H1 (cell line): ENCODE measurements at regions not wholly inside any gene's neighbourhood (a gene's known extent, or its start where the extent isn't known, plus 50 kb on each side); places are given as distances from the start of the nearest gene placed in this dataset.
A peak's percentile ranks its signal among the peaks of the same experiment; 100 is the strongest.

Source experiments
- CTCF ChIA-PET: fragments of 300-600 bp; sonication (Branson Sonifier 250); formaldehyde crosslinking; loops from one replicate; lab custom pipeline; 2021; ENCODE audit not compliant: partially characterized antibody; lab: Charles Lee
- POLR2A ChIA-PET: fragments of 300-600 bp; sonication (Branson Sonifier 250); formaldehyde crosslinking; loops from one replicate; lab custom pipeline; 2021; ENCODE audit warnings: inconsistent platforms; ENCODE audit not compliant: partially characterized antibody; lab: Charles Lee
- DNase-seq, 2 experiments: peaks; one replicate each; pipeline versions ENCODE4 v3.0.0 to v3.0.0-alpha.2; 2010 to 2022; ENCODE audit warnings: low spot score in 2 of 2, low read depth in 1 of 2, mixed read lengths in 1 of 2
- FAIRE-seq: peaks from 2 replicates; lab custom pipeline; 2011; peaks lifted over from hg19 to GRCh38; lab: Jason Lieb, UNC
- H2AFZ ChIP-seq: 2 replicates; pipeline ENCODE4 v1.8.1; 2012; ENCODE audit warnings: low read length, inconsistent platforms
- H2AK5ac ChIP-seq: 2 replicates; pipeline ENCODE4 v1.6.1; 2013; ENCODE audit warnings: low read depth, low read length
- H2BK120ac ChIP-seq: replicated peaks from 2 replicates; pipeline ENCODE3; 2013; ENCODE audit warnings: low read depth, low read length, inconsistent platforms
- H2BK12ac ChIP-seq: 2 replicates; pipeline ENCODE4 v1.6.1; 2013; ENCODE audit warnings: low read depth, low read length
- H2BK15ac ChIP-seq: 2 replicates; pipeline ENCODE4 v1.6.1; 2013; ENCODE audit warnings: low read length
- H2BK20ac ChIP-seq: 2 replicates; pipeline ENCODE4 v1.6.1; 2013; ENCODE audit warnings: low read length
- H2BK5ac ChIP-seq: 2 replicates; pipeline ENCODE4 v1.6.1; 2013; ENCODE audit warnings: low read depth, low read length
- H3K14ac ChIP-seq: 2 replicates; pipeline ENCODE4 v1.6.1; 2013; ENCODE audit warnings: inconsistent platforms; ENCODE audit not compliant: insufficient read length
- H3K18ac ChIP-seq: 2 replicates; pipeline ENCODE4 v1.6.1; 2013; ENCODE audit warnings: low read length; ENCODE audit errors: extremely low read depth
- H3K23ac ChIP-seq: 2 replicates; pipeline ENCODE4 v1.6.1; 2013; ENCODE audit warnings: inconsistent platforms; ENCODE audit not compliant: insufficient read length
- H3K23me2 ChIP-seq: 2 replicates; pipeline ENCODE4 v1.6.1; 2013; ENCODE audit warnings: low read depth, low read length
- H3K27ac ChIP-seq: 2 replicates; pipeline ENCODE4 v1.6.1; 2011; ENCODE audit warnings: low read depth, low read length, inconsistent platforms
- H3K27me3 ChIP-seq, 4 experiments: replicated peaks in 1 of 4; 1 replicate in 1 of 4; 2 replicates in 3 of 4; pipeline versions ENCODE4 v1.6.1 to v1.8.1; 2011 to 2013; ENCODE audit warnings: low read length in 3 of 4, mild to moderate bottlenecking in 3 of 4, inconsistent platforms in 2 of 4, mixed read lengths in 2 of 4, moderate library complexity in 1 of 4; ENCODE audit not compliant: control insufficient read depth in 3 of 4, insufficient read depth in 3 of 4; ENCODE audit errors: extremely low read depth in 1 of 4
- H3K36me3 ChIP-seq, 4 experiments: 2 replicates each; pipeline versions ENCODE4 v1.6.1 to v1.8.1; 2011 to 2013; ENCODE audit warnings: mild to moderate bottlenecking in 4 of 4, low read length in 3 of 4, moderate library complexity in 2 of 4, control low read depth in 1 of 4, inconsistent platforms in 1 of 4; ENCODE audit not compliant: insufficient read depth in 4 of 4, control insufficient read depth in 2 of 4
- H3K4ac ChIP-seq: replicated peaks from 2 replicates; pipeline ENCODE3; 2013; ENCODE audit warnings: low read length, low read depth, mixed read lengths, inconsistent platforms; ENCODE audit not compliant: insufficient read length
- H3K4me1 ChIP-seq, 4 experiments: replicated peaks in 1 of 4; 1 replicate in 1 of 4; 2 replicates in 3 of 4; pipeline versions ENCODE4 v1.6.1 to v1.8.1; 2011 to 2013; ENCODE audit warnings: low read length in 3 of 4, inconsistent platforms in 2 of 4, mixed read lengths in 1 of 4; ENCODE audit not compliant: insufficient read depth in 4 of 4, control insufficient read depth in 3 of 4
- H3K4me2 ChIP-seq, 2 experiments: 2 replicates each; pipeline versions ENCODE4 v1.6.1 to v1.8.1; 2011 to 2013; ENCODE audit warnings: low read depth in 2 of 2, low read length in 2 of 2, control low read depth in 1 of 2, inconsistent platforms in 1 of 2, mild to moderate bottlenecking in 1 of 2; ENCODE audit not compliant: insufficient read depth in 1 of 2
- H3K4me3 ChIP-seq, 4 experiments: fragments of 200-600, 300-600 bp in 1 of 4; sonication (generic), shearing (Covaris generic), sonication (Bioruptor Twin) in 1 of 4; 2 replicates each; pipeline versions ENCODE4 v1.5.1 to v1.8.1; 2011 to 2016; ENCODE audit warnings: low read length in 4 of 4, low read depth in 3 of 4, control low read depth in 2 of 4, inconsistent platforms in 2 of 4, mild to moderate bottlenecking in 2 of 4, mixed read lengths in 1 of 4, moderate library complexity in 1 of 4; ENCODE audit not compliant: insufficient read depth in 2 of 4; ENCODE audit errors: extremely low read depth in 1 of 4
- H3K56ac ChIP-seq: replicated peaks from 2 replicates; pipeline ENCODE3; 2013; ENCODE audit warnings: low read depth, mild to moderate bottlenecking, mixed read lengths, low read length, inconsistent platforms; ENCODE audit not compliant: insufficient read length
- H3K79me1 ChIP-seq: 2 replicates; pipeline ENCODE4 v1.6.1; 2013; ENCODE audit warnings: low read depth, low read length, control low read depth
- H3K79me2 ChIP-seq, 2 experiments: 2 replicates each; pipeline versions ENCODE4 v1.6.1 to v1.8.1; 2012 to 2013; ENCODE audit warnings: low read length in 2 of 2, mild to moderate bottlenecking in 2 of 2, inconsistent platforms in 1 of 2; ENCODE audit not compliant: insufficient read depth in 2 of 2, control insufficient read depth in 1 of 2
- H3K9ac ChIP-seq, 4 experiments: replicated peaks in 1 of 4; 1 replicate in 1 of 4; 2 replicates in 3 of 4; pipeline versions ENCODE4 v1.6.1 to v1.8.1; 2011 to 2013; ENCODE audit warnings: low read depth in 3 of 4, low read length in 3 of 4, control low read depth in 2 of 4, mild to moderate bottlenecking in 2 of 4, moderate library complexity in 2 of 4, inconsistent platforms in 1 of 4; ENCODE audit errors: extremely low read depth in 1 of 4
- H3K9me3 ChIP-seq, 2 experiments: 2 replicates each; pipeline versions ENCODE4 v1.6.1 to v1.8.1; 2012 to 2013; ENCODE audit warnings: mild to moderate bottlenecking in 2 of 2, moderate library complexity in 2 of 2, control low read depth in 1 of 2, inconsistent platforms in 1 of 2, low read depth in 1 of 2, low read length in 1 of 2, mixed read lengths in 1 of 2; ENCODE audit not compliant: insufficient read depth in 2 of 2
- H4K20me1 ChIP-seq, 2 experiments: replicated peaks in 1 of 2; 2 replicates each; pipeline versions ENCODE3 to v1.8.1; 2011 to 2013; ENCODE audit warnings: inconsistent platforms in 2 of 2, low read length in 2 of 2, mild to moderate bottlenecking in 1 of 2; ENCODE audit not compliant: insufficient read depth in 2 of 2, control insufficient read depth in 1 of 2
- H4K5ac ChIP-seq: 2 replicates; pipeline ENCODE4 v1.6.1; 2013; ENCODE audit warnings: low read length, low read depth, mixed read lengths, inconsistent platforms; ENCODE audit not compliant: insufficient read length
- H4K8ac ChIP-seq: 2 replicates; pipeline ENCODE4 v1.8.0; 2013; ENCODE audit warnings: mild to moderate bottlenecking, moderate library complexity, low read length, inconsistent platforms; ENCODE audit not compliant: insufficient read depth; ENCODE audit errors: extremely low read depth
- H4K91ac ChIP-seq: replicated peaks from 2 replicates; pipeline ENCODE3; 2013; ENCODE audit warnings: low read length, mixed read lengths, inconsistent platforms; ENCODE audit not compliant: insufficient read length
- ATF3 ChIP-seq: IDR thresholded peaks from 2 replicates; pipeline ENCODE4 v1.6.1; 2011; ENCODE audit warnings: low read depth, mild to moderate bottlenecking, low read length; ENCODE audit not compliant: insufficient read depth
- CBX8 ChIP-seq: fragments of 300-800, 300-1000 bp; sonication (generic); IDR thresholded peaks from 2 replicates; pipeline ENCODE4 v1.7.1; 2016; ENCODE audit warnings: low read depth, low read length, borderline replicate concordance
- CHD1 ChIP-seq: IDR thresholded peaks from 2 replicates; pipeline ENCODE4 v1.6.1; 2012; ENCODE audit warnings: low read depth, low read length, improper control_type of control experiment
- E2F6 ChIP-seq: IDR thresholded peaks from 2 replicates; pipeline ENCODE4 v1.6.1; 2012; ENCODE audit warnings: inconsistent platforms
- GTF2F1 ChIP-seq: IDR thresholded peaks from 2 replicates; pipeline ENCODE4 v1.6.1; 2012; ENCODE audit warnings: low read depth, low read length, improper control_type of control experiment, borderline replicate concordance
- POLR2AphosphoS5 ChIP-seq: IDR thresholded peaks from 2 replicates; pipeline ENCODE4 v1.6.1; 2011; ENCODE audit warnings: low read depth, low read length
- RAD21 ChIP-seq, 2 experiments: IDR thresholded peaks in 1 of 2; conservative IDR thresholded peaks in 1 of 2; 2 replicates each; pipeline ENCODE4 v1.6.1; 2011; ENCODE audit warnings: low read depth in 2 of 2, low read length in 2 of 2, improper control_type of control experiment in 1 of 2, inconsistent platforms in 1 of 2, mild to moderate bottlenecking in 1 of 2, moderate library complexity in 1 of 2
- RBBP5 ChIP-seq: IDR thresholded peaks from 2 replicates; pipeline ENCODE4 v1.7.1; 2012; ENCODE audit warnings: low read depth, mild to moderate bottlenecking, inconsistent platforms, low read length, moderate library complexity, borderline replicate concordance
- SP1 ChIP-seq: IDR thresholded peaks from 2 replicates; pipeline ENCODE4 v1.6.1; 2011; ENCODE audit warnings: low read depth, low read length
- WGBS, 2 experiments: shearing (Covaris generic) in 1 of 2; methylation state at CpG; one replicate each; pipeline versions ENCODE4 v1.1.6 to v1.1.7; 2013 to 2015; ENCODE audit warnings: low lambda C conversion rate in 2 of 2, mixed read lengths in 2 of 2, inconsistent platforms in 1 of 2, low coverage in 1 of 2, missing lambda C conversion rate in 1 of 2; ENCODE audit not compliant: insufficient replicate concordance in 2 of 2, insufficient coverage in 1 of 2, insufficient read length in 1 of 2; ENCODE audit errors: extremely low coverage in 1 of 2, missing lambda C conversion rate in 1 of 2; 5-methylcytosine and 5-hydroxymethylcytosine counted together
- TF ChIP-seq, protein P1 (sequence below), 3 experiments: IDR thresholded peaks; 1 replicate in 2 of 3; 2 replicates in 1 of 3; pipeline versions ENCODE4 v1.5.1 to v1.6.1; 2011; ENCODE audit warnings: low read length in 3 of 3, mild to moderate bottlenecking in 3 of 3, inconsistent platforms in 2 of 3, low read depth in 1 of 3, moderate library complexity in 1 of 3; ENCODE audit not compliant: insufficient read depth in 1 of 3; ENCODE audit errors: control extremely low read depth in 1 of 3

DNA sequence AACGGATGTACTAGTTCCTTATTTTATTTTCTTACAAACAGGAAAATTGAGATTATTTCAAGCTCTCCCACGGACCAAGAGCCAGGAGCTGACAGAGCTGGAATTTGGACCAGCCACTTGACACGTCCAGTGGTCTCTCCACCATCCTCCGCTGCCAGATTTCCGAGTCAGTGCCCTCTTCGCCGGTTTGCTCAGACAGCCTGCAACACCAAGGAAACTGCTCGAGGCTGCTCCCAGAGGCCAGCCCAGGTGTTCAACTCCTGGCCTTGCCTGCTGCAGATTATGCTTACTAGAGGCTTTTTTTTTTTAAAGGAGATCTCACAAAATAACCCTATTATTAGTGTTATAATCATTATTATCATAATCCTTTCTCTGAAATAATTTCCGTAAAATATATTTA is 779.8 kb downstream of the RNF144A start:
- no peak for FAIRE-seq

More for the DNA sequence above, 779.8 kb downstream of the RNF144A start:
- Histone ChIP-seq H4K5ac (no peak overlapping the region), H2BK12ac (no peak overlapping the region), H3K4me3 (no peak overlapping the region), H2BK120ac (no peak overlapping the region), H3K79me2 (no peaks in the 10 kb centered on the region), H4K20me1 (no peaks in the 10 kb centered on the region), H3K27ac (no peak overlapping the region), H4K8ac (no peak overlapping the region), H3K23me2 (no peaks in the 10 kb centered on the region; the same call in 1 of the 2 replicates), H4K91ac (peak overlapping the region; percentile 7), H3K79me1 (no peaks in the 10 kb centered on the region), H2BK20ac (no peak overlapping the region; the same call in 1 of the 2 replicates), H3K56ac (no peak overlapping the region), H3K23ac (no peak overlapping the region), H3K36me3 (no peaks in the 10 kb centered on the region), H3K27me3 (no peaks in the 10 kb centered on the region; a peak in 1 of 7 replicates), H3K4me1 (peaks cover 0 to 4% (median 2%) of the 10 kb centered on the region in 4 experiments; a peak in 3 of 7 replicates), H3K9ac (no peak overlapping the region), H2BK5ac (no peak overlapping the region)
- WGBS, 2 experiments = 84% methylated on average over 9 of the region's 9 CpGs; no CpG with 5 or more reads in 1 of the 2 experiments
- TF ChIP-seq RAD21 (IDR thresholded peaks at IDR 0.05 in 1 of 2, conservative IDR thresholded peaks at IDR 0.05 in 1 of 2; ENCODE audit: low read depth in 2 of 2, low read length in 2 of 2) (peak; percentile 28 to 53; a peak in 3 of 4 replicates), POLR2AphosphoS5 (no peak), SP1 (no peak), GTF2F1 (no peak), CHD1 (no peak), ATF3 (no peak), RBBP5 (no peak), CBX8 (no peak), E2F6 (no peak)
- TF ChIP-seq, protein P1, sequence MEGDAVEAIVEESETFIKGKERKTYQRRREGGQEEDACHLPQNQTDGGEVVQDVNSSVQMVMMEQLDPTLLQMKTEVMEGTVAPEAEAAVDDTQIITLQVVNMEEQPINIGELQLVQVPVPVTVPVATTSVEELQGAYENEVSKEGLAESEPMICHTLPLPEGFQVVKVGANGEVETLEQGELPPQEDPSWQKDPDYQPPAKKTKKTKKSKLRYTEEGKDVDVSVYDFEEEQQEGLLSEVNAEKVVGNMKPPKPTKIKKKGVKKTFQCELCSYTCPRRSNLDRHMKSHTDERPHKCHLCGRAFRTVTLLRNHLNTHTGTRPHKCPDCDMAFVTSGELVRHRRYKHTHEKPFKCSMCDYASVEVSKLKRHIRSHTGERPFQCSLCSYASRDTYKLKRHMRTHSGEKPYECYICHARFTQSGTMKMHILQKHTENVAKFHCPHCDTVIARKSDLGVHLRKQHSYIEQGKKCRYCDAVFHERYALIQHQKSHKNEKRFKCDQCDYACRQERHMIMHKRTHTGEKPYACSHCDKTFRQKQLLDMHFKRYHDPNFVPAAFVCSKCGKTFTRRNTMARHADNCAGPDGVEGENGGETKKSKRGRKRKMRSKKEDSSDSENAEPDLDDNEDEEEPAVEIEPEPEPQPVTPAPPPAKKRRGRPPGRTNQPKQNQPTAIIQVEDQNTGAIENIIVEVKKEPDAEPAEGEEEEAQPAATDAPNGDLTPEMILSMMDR (IDR thresholded peaks at IDR 0.05; ENCODE audit: control extremely low read depth in 1 of 3, insufficient read depth in 1 of 3, low read depth in 1 of 3, low read length in 3 of 3) = peak; percentile 32 to 54 (median 38)
- TF ChIP-seq, all 59 proteins: peak for 2
- CTCF ChIA-PET = interaction anchor here (1.3 to 1.6 kb wide), 2 partner anchors 43 to 118 kb away, joined by 3 read pairs; no protein-coding TSS in a partner anchor
- Histone ChIP-seq H3K18ac (no peak overlapping the region), H3K14ac (no peak overlapping the region), H3K9me3 (no peaks in the 10 kb centered on the region), H2AFZ (no peak overlapping the region), H3K4me2 (no peak overlapping the region), H2AK5ac (no peak overlapping the region), H2BK15ac (no peak overlapping the region), H3K4ac (no peak overlapping the region)
- no peak for DNase-seq
- POLR2A ChIA-PET = no interaction called here
